Smooth muscle cell (in vitro differentiated cells): ENCODE measurements at regions not wholly inside any gene's neighbourhood (a gene's known extent, or its start where the extent isn't known, plus 50 kb on each side); places are given as distances from the start of the nearest gene placed in this dataset.

ENCODE experiments used
- DNase-seq: peaks from one replicate; lab custom pipeline; 2025; ENCODE audit not compliant: unreplicated experiment; lab: John Stamatoyannopoulos, UW
- H2AFZ ChIP-seq: fragments of 200-600 bp; sonication (generic); 2 replicates; pipeline ENCODE4 v1.6.0; 2016; ENCODE audit warnings: antibody characterized with exemption, low read depth, mild to moderate bottlenecking
- H3F3A ChIP-seq: fragments of 200-600 bp; sonication (generic); 2 replicates; pipeline ENCODE4 v1.6.0; 2017; ENCODE audit warnings: antibody characterized with exemption, low read depth
- H3K27ac ChIP-seq: fragments of 200-600 bp; sonication (generic); 2 replicates; pipeline ENCODE4 v1.5.1; 2016; ENCODE audit warnings: low read depth, mild to moderate bottlenecking
- H3K27me3 ChIP-seq: fragments of 200-600 bp; sonication (generic); 2 replicates; pipeline ENCODE4 v1.6.1; 2016; ENCODE audit warnings: low read depth, mild to moderate bottlenecking
- H3K36me3 ChIP-seq: fragments of 200-600 bp; sonication (generic); 2 replicates; pipeline ENCODE4 v1.5.1; 2016; ENCODE audit warnings: low read depth
- H3K4me1 ChIP-seq: fragments of 200-600 bp; sonication (generic); 2 replicates; pipeline ENCODE4 v1.5.1; 2016; ENCODE audit warnings: low read depth
- H3K4me2 ChIP-seq: fragments of 200-600 bp; sonication (generic); 2 replicates; pipeline ENCODE4 v1.6.0; 2016; ENCODE audit warnings: mild to moderate bottlenecking
- H3K4me3 ChIP-seq: fragments of 200-600 bp; sonication (generic); 2 replicates; pipeline ENCODE4 v1.5.1; 2016; ENCODE audit warnings: mild to moderate bottlenecking
- H3K79me2 ChIP-seq: fragments of 200-600 bp; sonication (generic); 2 replicates; pipeline ENCODE4 v1.6.0; 2016; ENCODE audit warnings: low read depth, mild to moderate bottlenecking
- H3K9ac ChIP-seq: fragments of 200-600 bp; sonication (generic); 2 replicates; pipeline ENCODE4 v1.6.0; 2016; ENCODE audit warnings: low read depth
- H3K9me3 ChIP-seq: fragments of 200-600 bp; sonication (generic); replicated peaks from 2 replicates; pipeline ENCODE4 v1.5.1; 2016; ENCODE audit warnings: low read depth
- H4K20me1 ChIP-seq: fragments of 200-600 bp; sonication (generic); 2 replicates; pipeline ENCODE4 v1.6.0; 2016; ENCODE audit warnings: low read depth
- WGBS: methylation state at CpG from one replicate; pipeline ENCODE4 v1.1.7; 2016; ENCODE audit warnings: low lambda C conversion rate; 5-methylcytosine and 5-hydroxymethylcytosine counted together
- TF ChIP-seq, protein P1 (sequence below): fragments of 200-600 bp; sonication (generic); IDR thresholded peaks from 2 replicates; pipeline ENCODE4 v1.5.1; 2017; ENCODE audit warnings: borderline replicate concordance, mild to moderate bottlenecking, antibody characterized with exemption; ENCODE audit not compliant: insufficient read depth, poor library complexity, severe bottlenecking

DNA sequence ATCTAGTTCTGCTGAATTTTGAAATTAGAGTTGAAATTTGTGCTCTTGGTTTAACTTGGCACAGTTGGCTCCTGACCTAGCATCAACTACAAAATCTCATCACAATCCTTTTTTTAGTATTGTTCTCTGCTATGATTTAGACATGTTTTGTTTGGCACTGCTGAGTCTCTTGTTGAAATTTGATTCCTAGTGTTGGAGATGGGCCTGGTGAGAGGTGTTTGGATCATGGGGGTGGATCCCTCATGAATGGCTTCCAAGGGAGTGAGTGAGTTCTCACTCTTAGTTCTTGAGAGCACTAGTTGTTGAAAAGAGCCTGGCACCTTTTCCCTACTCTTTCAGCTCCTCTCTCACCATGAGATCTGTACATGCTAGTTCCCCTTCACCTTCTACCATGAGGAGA is 605.6 kb upstream of the SLC39A10 start:
- Histone ChIP-seq H3K27ac (no peak overlapping the region), H3K4me1 (no peaks in the 10 kb centered on the region), H2AFZ (no peak overlapping the region), H3K4me3 (no peak overlapping the region), H3K9ac (no peak overlapping the region), H4K20me1 (no peaks in the 10 kb centered on the region), H3K4me2 (no peak overlapping the region), H3K9me3 (no peaks in the 10 kb centered on the region), H3F3A (no peaks in the 10 kb centered on the region), H3K79me2 (no peaks in the 10 kb centered on the region), H3K27me3 (no peaks in the 10 kb centered on the region), H3K36me3 (no peaks in the 10 kb centered on the region)
- no peak for DNase-seq
- TF ChIP-seq, protein P1, sequence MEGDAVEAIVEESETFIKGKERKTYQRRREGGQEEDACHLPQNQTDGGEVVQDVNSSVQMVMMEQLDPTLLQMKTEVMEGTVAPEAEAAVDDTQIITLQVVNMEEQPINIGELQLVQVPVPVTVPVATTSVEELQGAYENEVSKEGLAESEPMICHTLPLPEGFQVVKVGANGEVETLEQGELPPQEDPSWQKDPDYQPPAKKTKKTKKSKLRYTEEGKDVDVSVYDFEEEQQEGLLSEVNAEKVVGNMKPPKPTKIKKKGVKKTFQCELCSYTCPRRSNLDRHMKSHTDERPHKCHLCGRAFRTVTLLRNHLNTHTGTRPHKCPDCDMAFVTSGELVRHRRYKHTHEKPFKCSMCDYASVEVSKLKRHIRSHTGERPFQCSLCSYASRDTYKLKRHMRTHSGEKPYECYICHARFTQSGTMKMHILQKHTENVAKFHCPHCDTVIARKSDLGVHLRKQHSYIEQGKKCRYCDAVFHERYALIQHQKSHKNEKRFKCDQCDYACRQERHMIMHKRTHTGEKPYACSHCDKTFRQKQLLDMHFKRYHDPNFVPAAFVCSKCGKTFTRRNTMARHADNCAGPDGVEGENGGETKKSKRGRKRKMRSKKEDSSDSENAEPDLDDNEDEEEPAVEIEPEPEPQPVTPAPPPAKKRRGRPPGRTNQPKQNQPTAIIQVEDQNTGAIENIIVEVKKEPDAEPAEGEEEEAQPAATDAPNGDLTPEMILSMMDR = no peak

DNA sequence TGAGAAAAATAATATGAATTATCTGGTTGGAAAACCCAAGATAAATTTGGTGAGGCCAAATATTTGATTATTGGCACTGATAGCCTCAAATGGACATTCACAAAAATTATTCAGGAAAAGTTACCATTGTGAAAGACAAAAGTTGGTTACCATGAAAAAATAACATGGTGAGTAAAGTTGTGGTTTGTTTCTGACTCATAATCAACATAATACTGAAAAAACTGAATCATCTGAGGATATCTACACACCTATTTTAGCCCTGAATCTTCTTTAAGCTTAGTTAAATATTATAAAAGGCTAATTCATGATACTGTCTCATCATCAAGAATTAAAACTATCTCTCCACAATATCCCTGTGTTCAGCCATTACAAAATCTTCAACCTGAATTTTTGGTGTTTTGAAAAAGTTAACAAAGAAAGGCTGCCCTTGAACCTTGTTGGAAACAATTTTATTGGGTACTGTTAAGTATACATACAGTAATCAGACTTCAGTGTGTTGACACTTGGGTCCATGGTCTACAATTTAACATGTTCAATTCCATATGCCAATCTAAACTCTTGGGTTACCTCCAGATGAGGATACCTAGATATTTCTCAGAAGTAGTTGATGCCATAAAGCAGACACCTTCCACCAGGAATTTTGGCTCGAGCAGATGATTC is 607.5 kb upstream of the SLC39A10 start:
- Histone ChIP-seq H3K79me2 (no peaks in the 10 kb centered on the region), H4K20me1 (no peaks in the 10 kb centered on the region), H3K4me1 (no peaks in the 10 kb centered on the region), H2AFZ (no peak overlapping the region), H3K27me3 (no peaks in the 10 kb centered on the region), H3K9ac (no peak overlapping the region), H3K36me3 (no peaks in the 10 kb centered on the region), H3K27ac (no peak overlapping the region), H3F3A (no peaks in the 10 kb centered on the region), H3K9me3 (no peaks in the 10 kb centered on the region), H3K4me3 (no peak overlapping the region), H3K4me2 (no peak overlapping the region)
- WGBS = 87% methylated on average over 1 of the region's 1 CpG
- no peak for DNase-seq
- TF ChIP-seq, protein P1 = no peak

DNA sequence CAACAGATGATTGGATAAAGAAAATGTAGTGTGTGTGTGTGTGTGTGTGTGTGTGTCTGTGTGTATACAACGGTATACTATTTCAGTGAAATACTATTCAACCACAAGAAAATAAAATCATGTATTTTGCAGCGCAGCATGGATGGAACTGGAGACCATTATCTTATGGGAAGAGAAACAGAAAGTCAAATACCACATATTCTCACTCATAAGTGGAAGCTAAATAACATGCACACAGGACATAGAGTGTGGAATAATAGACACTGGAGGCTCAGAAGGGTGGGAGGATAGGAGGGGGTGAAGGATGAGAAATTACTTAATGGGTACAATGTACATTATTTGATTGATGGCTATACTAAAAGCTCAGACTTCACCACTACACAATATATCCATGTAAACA is 609.1 kb upstream of the SLC39A10 start:
- DNase-seq = no peak
- H3K27me3 ChIP-seq = no peaks in the 10 kb centered on the region
- no peaks in the 10 kb centered on the region for H3F3A ChIP-seq
- H3K4me1 ChIP-seq = no peaks in the 10 kb centered on the region
- no peaks in the 10 kb centered on the region for H4K20me1 ChIP-seq
- whole genome bisulfite sequencing = 94% methylated on average over 2 of the region's 2 CpGs
- no peaks in the 10 kb centered on the region for H3K79me2 ChIP-seq
- no peaks in the 10 kb centered on the region for H3K9me3 ChIP-seq
- no peak overlapping the region for H3K4me3 ChIP-seq
- H3K9ac ChIP-seq = no peak overlapping the region
- no peak overlapping the region for H3K4me2 ChIP-seq
- H2AFZ ChIP-seq = no peak overlapping the region
- TF ChIP-seq, protein P1 = no peak
- H3K36me3 ChIP-seq = no peaks in the 10 kb centered on the region
- H3K27ac ChIP-seq = no peak overlapping the region

DNA sequence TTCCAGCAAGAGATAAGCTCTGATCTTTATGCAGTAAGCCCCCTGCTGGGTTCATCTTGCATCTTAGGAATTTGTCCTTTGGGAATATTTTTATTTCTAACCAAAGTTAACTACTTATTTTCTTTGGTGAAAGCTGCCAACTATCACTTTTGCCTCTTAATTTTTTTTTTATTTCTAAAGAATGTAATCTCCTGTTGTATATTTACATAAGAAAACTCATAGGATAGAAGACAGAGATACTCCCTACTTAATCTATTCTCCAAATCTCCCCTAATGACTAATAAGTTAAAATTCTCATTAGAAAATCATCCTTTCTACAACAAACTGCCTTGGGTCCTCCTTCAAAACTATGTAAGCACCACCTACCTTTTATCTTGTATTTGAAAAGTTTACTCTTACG is 612.2 kb upstream of the SLC39A10 start:
- Histone ChIP-seq H4K20me1 (no peaks in the 10 kb centered on the region), H3K79me2 (no peaks in the 10 kb centered on the region), H2AFZ (no peak overlapping the region), H3K27me3 (no peaks in the 10 kb centered on the region), H3K36me3 (no peaks in the 10 kb centered on the region), H3K4me1 (no peaks in the 10 kb centered on the region), H3K4me2 (no peak overlapping the region), H3K4me3 (no peak overlapping the region), H3K9me3 (no peaks in the 10 kb centered on the region), H3F3A (no peaks in the 10 kb centered on the region), H3K27ac (no peak overlapping the region), H3K9ac (no peak overlapping the region)
- TF ChIP-seq, protein P1 = no peak
- no peak for DNase-seq
- WGBS = 81% methylated on average over 1 of the region's 1 CpG
